ENCODE measurements at regions not wholly inside any gene's neighbourhood (a gene's known extent, or its start where the extent isn't known, plus 50 kb on each side); places are given as distances from the start of the nearest gene placed in this dataset.

- TF ChIP-seq, protein P1, sequence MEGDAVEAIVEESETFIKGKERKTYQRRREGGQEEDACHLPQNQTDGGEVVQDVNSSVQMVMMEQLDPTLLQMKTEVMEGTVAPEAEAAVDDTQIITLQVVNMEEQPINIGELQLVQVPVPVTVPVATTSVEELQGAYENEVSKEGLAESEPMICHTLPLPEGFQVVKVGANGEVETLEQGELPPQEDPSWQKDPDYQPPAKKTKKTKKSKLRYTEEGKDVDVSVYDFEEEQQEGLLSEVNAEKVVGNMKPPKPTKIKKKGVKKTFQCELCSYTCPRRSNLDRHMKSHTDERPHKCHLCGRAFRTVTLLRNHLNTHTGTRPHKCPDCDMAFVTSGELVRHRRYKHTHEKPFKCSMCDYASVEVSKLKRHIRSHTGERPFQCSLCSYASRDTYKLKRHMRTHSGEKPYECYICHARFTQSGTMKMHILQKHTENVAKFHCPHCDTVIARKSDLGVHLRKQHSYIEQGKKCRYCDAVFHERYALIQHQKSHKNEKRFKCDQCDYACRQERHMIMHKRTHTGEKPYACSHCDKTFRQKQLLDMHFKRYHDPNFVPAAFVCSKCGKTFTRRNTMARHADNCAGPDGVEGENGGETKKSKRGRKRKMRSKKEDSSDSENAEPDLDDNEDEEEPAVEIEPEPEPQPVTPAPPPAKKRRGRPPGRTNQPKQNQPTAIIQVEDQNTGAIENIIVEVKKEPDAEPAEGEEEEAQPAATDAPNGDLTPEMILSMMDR (IDR thresholded peaks at IDR 0.05; ENCODE audit: insufficient read depth, low read length, poor library complexity, severe bottlenecking) = no peak
- no peak for TF ChIP-seq EZH2phosphoT487 (conservative IDR thresholded peaks at IDR 0.05; ENCODE audit: low read length)
These were observed 116.1 kb downstream of the VEGFA start for GRCh38 chr6:43886067-43886461.

Data from SU-DHL-6 (cell line).